Keratinocyte (primary cell): ENCODE measurements at regions not wholly inside any gene's neighbourhood (a gene's known extent, or its start where the extent isn't known, plus 50 kb on each side); places are given as distances from the start of the nearest gene placed in this dataset.

Source experiments
- DNase-seq: peaks from one replicate; pipeline ENCODE4 v3.0.0-alpha.2; 2011; ENCODE audit warnings: low read depth, missing footprints, low spot score
- FAIRE-seq: peaks from 2 replicates; lab custom pipeline; 2011; peaks lifted over from hg19 to GRCh38; lab: Jason Lieb, UNC
- H2AFZ ChIP-seq: 2 replicates; pipeline ENCODE4 v1.6.0; 2012; ENCODE audit warnings: low read length, control low read depth, inconsistent platforms; ENCODE audit not compliant: control insufficient read depth
- H3K27ac ChIP-seq: 2 replicates; pipeline ENCODE4 v1.5.1; 2011; ENCODE audit warnings: low read length; ENCODE audit not compliant: control insufficient read depth, insufficient read depth
- H3K27me3 ChIP-seq: 3 replicates; pipeline ENCODE4 v1.6.0; 2011; ENCODE audit warnings: low read length; ENCODE audit not compliant: control insufficient read depth, insufficient read depth; ENCODE audit errors: extremely low read depth
- H3K36me3 ChIP-seq, 2 experiments: 2 replicates in 1 of 2; 3 replicates in 1 of 2; pipeline ENCODE4 v1.5.1; 2011; ENCODE audit warnings: low read length in 2 of 2, mild to moderate bottlenecking in 1 of 2; ENCODE audit not compliant: control insufficient read depth in 2 of 2, insufficient read depth in 2 of 2; ENCODE audit errors: extremely low read depth in 1 of 2
- H3K4me1 ChIP-seq: 3 replicates; pipeline ENCODE4 v1.5.1; 2011; ENCODE audit warnings: low read length; ENCODE audit not compliant: control insufficient read depth, insufficient read depth; ENCODE audit errors: extremely low read depth
- H3K4me2 ChIP-seq: 3 replicates; pipeline ENCODE4 v1.6.0; 2011; ENCODE audit warnings: low read depth, low read length; ENCODE audit not compliant: control insufficient read depth, insufficient read depth; ENCODE audit errors: extremely low read depth
- H3K4me3 ChIP-seq, 3 experiments: fragments of 200-600 bp in 1 of 3; sonication (generic) in 1 of 3; 2 replicates in 2 of 3; 3 replicates in 1 of 3; pipeline ENCODE4 v1.5.1; 2011 to 2016; ENCODE audit warnings: low read length in 3 of 3, mild to moderate bottlenecking in 3 of 3, control low read depth in 2 of 3, inconsistent platforms in 1 of 3, low read depth in 1 of 3, mixed read lengths in 1 of 3, mixed run types in 1 of 3, moderate library complexity in 1 of 3; ENCODE audit not compliant: control insufficient read depth in 2 of 3, insufficient read depth in 2 of 3; ENCODE audit errors: extremely low read depth in 1 of 3
- H3K79me2 ChIP-seq: 2 replicates; pipeline ENCODE4 v1.6.0; 2012; ENCODE audit warnings: low read length; ENCODE audit not compliant: control insufficient read depth, insufficient read depth
- H3K9ac ChIP-seq: 3 replicates; pipeline ENCODE4 v1.6.0; 2011; ENCODE audit warnings: low read length; ENCODE audit not compliant: control insufficient read depth, insufficient read depth; ENCODE audit errors: extremely low read depth
- H3K9me1 ChIP-seq: 3 replicates; pipeline ENCODE4 v1.6.0; 2011; ENCODE audit warnings: low read length; ENCODE audit not compliant: control insufficient read depth, insufficient read depth; ENCODE audit errors: extremely low read depth
- H3K9me3 ChIP-seq: 2 replicates; pipeline ENCODE4 v1.5.1; 2012; ENCODE audit warnings: low read depth, low read length; ENCODE audit not compliant: control insufficient read depth
- H4K20me1 ChIP-seq: 3 replicates; pipeline ENCODE4 v1.6.0; 2011; ENCODE audit warnings: low read length; ENCODE audit not compliant: control insufficient read depth, insufficient read depth; ENCODE audit errors: extremely low read depth
- CTCF ChIP-seq, 3 experiments: IDR thresholded peaks in 1 of 3; conservative IDR thresholded peaks in 1 of 3; optimal IDR thresholded peaks in 1 of 3; 2 replicates in 2 of 3; 3 replicates in 1 of 3; pipeline versions ENCODE3 to v1.5.1; 2011; ENCODE audit warnings: low read length in 3 of 3, mild to moderate bottlenecking in 3 of 3, moderate library complexity in 2 of 3, control low read depth in 1 of 3, inconsistent platforms in 1 of 3; ENCODE audit not compliant: insufficient read depth in 2 of 3; ENCODE audit errors: extremely low read depth in 1 of 3
- EZH2 ChIP-seq: IDR thresholded peaks from one replicate; pipeline ENCODE4 v1.6.1; 2012; ENCODE audit warnings: inconsistent platforms, mild to moderate bottlenecking, low read length, moderate library complexity
- dilution Hi-C: fragments of 300-500 bp; cut with MboI; formaldehyde crosslinking; loops from one replicate; pipeline ENCODE4 v1.7.0; 2020; ENCODE audit warnings: low sequenced_read_pairs; ENCODE audit not compliant: extremely low pct_ligation_motif_present

GRCh38 chr17:14827396-14827919 is 437.7 kb downstream of the PMP22 start:
- DNase-seq (no peak), FAIRE-seq (no peak)
- TF ChIP-seq EZH2 (no peak), CTCF (optimal IDR thresholded peaks at IDR 0.05 in 1 of 3, IDR thresholded peaks at IDR 0.05 in 1 of 3, conservative IDR thresholded peaks at IDR 0.05 in 1 of 3; ENCODE audit: extremely low read depth in 1 of 3, insufficient read depth in 2 of 3, low read length in 3 of 3) (no peak)
- Histone ChIP-seq H3K27ac (no peak overlapping the region), H3K9me1 (no peaks in the 10 kb centered on the region), H3K27me3 (no peaks in the 10 kb centered on the region), H3K4me2 (no peak overlapping the region), H3K4me1 (no peaks in the 10 kb centered on the region), H3K9ac (no peak overlapping the region), H3K36me3 (no peaks in the 10 kb centered on the region), H2AFZ (no peak overlapping the region), H4K20me1 (no peaks in the 10 kb centered on the region), H3K4me3 (no peak overlapping the region), H3K79me2 (no peaks in the 10 kb centered on the region), H3K9me3 (peaks cover 3% of the 10 kb centered on the region)
- dilution Hi-C loops, result no loop called here

GRCh38 chr17:14826358-14826757 is 438.8 kb downstream of the PMP22 start:
- TF ChIP-seq EZH2, result no peak
- no peak for TF ChIP-seq CTCF (optimal IDR thresholded peaks at IDR 0.05 in 1 of 3, IDR thresholded peaks at IDR 0.05 in 1 of 3, conservative IDR thresholded peaks at IDR 0.05 in 1 of 3; ENCODE audit: extremely low read depth in 1 of 3, insufficient read depth in 2 of 3, low read length in 3 of 3)
- H3K79me2 ChIP-seq, result no peaks in the 10 kb centered on the region
- H3K36me3 ChIP-seq, result no peaks in the 10 kb centered on the region
- no peak overlapping the region for H3K4me2 ChIP-seq
- no peak overlapping the region for H3K27ac ChIP-seq
- dilution Hi-C loops, result no loop called here
- DNase-seq (no peak), FAIRE-seq (no peak)
- H2AFZ ChIP-seq, result no peak overlapping the region
- no peak overlapping the region for H3K9ac ChIP-seq
- no peaks in the 10 kb centered on the region for H3K4me1 ChIP-seq
- no peaks in the 10 kb centered on the region for H4K20me1 ChIP-seq
- no peaks in the 10 kb centered on the region for H3K9me1 ChIP-seq
- H3K9me3 ChIP-seq, result peaks cover 3% of the 10 kb centered on the region
- no peak overlapping the region for H3K4me3 ChIP-seq
- no peaks in the 10 kb centered on the region for H3K27me3 ChIP-seq
